ENCODE measurements at regions not wholly inside any gene's neighbourhood (a gene's known extent, or its start where the extent isn't known, plus 50 kb on each side); places are given as distances from the start of the nearest gene placed in this dataset.

- no peaks in the 10 kb centered on the region for H3K4me1 Mint-ChIP-seq
- H3K9me3 ChIP-seq (ENCODE audit: control insufficient read depth, low read depth, low read length) = no peaks in the 10 kb centered on the region
- no peak overlapping the region for H3K27ac ChIP-seq (ENCODE audit: insufficient read length, low read depth, low read length)
- no peak overlapping the region for H2BK12ac ChIP-seq (ENCODE audit: insufficient read length, low read depth, low read length)
- H3K36me3 Mint-ChIP-seq (ENCODE audit: insufficient read depth in 1 of 3, low read depth in 3 of 3) = peaks cover 0 to 21% (median 5%) of the 10 kb centered on the region in 3 experiments; a peak in 5 of 7 replicates
- no peak overlapping the region for H4K91ac ChIP-seq (ENCODE audit: insufficient read length, low read depth, low read length)
- no peak overlapping the region for H2BK5ac ChIP-seq (ENCODE audit: insufficient read length, low read length)
- no peak for DNase-seq
- H3K9me3 Mint-ChIP-seq = peaks cover 26 to 28% of the 10 kb centered on the region in 2 experiments
- peaks cover 5% of the 10 kb centered on the region for H3K27me3 Mint-ChIP-seq (ENCODE audit: low read depth)
- H3K56ac ChIP-seq (ENCODE audit: insufficient read length, low read depth, low read length) = no peak overlapping the region
- H2AFZ ChIP-seq (ENCODE audit: low read length) = no peak overlapping the region
- H4K20me1 ChIP-seq (ENCODE audit: control insufficient read depth, insufficient read depth, insufficient read length) = no peaks in the 10 kb centered on the region
- no peak overlapping the region for H3K4me2 ChIP-seq (ENCODE audit: insufficient read depth, insufficient read length, low read length)
- H3K4me3 Mint-ChIP-seq = no peak overlapping the region
- no peak overlapping the region for H3T11ph ChIP-seq (ENCODE audit: low read length)
- no peak overlapping the region for H2AK5ac ChIP-seq (ENCODE audit: insufficient read length, low read length)
- H3K23ac ChIP-seq (ENCODE audit: insufficient read length, low read depth, low read length) = no peak overlapping the region
- no peak overlapping the region for H3K4ac ChIP-seq (ENCODE audit: low read depth, low read length)
- no peaks in the 10 kb centered on the region for H3K79me2 ChIP-seq (ENCODE audit: insufficient read depth, low read length)
- H2BK20ac ChIP-seq (ENCODE audit: low read depth, low read length, poor library complexity, severe bottlenecking) = no peak overlapping the region
- H2BK15ac ChIP-seq (ENCODE audit: low read depth, low read length) = no peak overlapping the region
- H3K27ac Mint-ChIP-seq = no peak overlapping the region
- no peaks in the 10 kb centered on the region for H3K27me3 ChIP-seq (ENCODE audit: insufficient read depth, low read length)
- no peak overlapping the region for H3K18ac ChIP-seq (ENCODE audit: insufficient read length, low read depth, low read length)
- no peak overlapping the region for H3K9ac ChIP-seq (ENCODE audit: extremely low read depth, insufficient read length, low read length)
- H3K23me2 ChIP-seq (ENCODE audit: insufficient read length, low read depth, low read length, poor library complexity, severe bottlenecking) = no peaks in the 10 kb centered on the region
- TF ChIP-seq CTCF (conservative IDR thresholded peaks at IDR 0.05) = no peak
- H3K4me1 ChIP-seq (ENCODE audit: insufficient read depth, low read length) = no peaks in the 10 kb centered on the region
- no peaks in the 10 kb centered on the region for H3K79me1 ChIP-seq (ENCODE audit: insufficient read depth, low read depth, low read length, poor library complexity, severe bottlenecking)
- H4K8ac ChIP-seq (replicated peaks; ENCODE audit: insufficient read length, low read depth, low read length) = no peak overlapping the region
- no peak overlapping the region for H4K5ac ChIP-seq (ENCODE audit: insufficient read length, low read depth, low read length)
- H2BK120ac ChIP-seq (ENCODE audit: low read depth, low read length, poor library complexity, severe bottlenecking) = no peak overlapping the region
- H3K14ac ChIP-seq (ENCODE audit: insufficient read depth, low read length) = no peak overlapping the region
Observed at GRCh38 chr2:67103157-67103556, 294.0 kb upstream of the ETAA1 start.

All from H9 (cell line).